H1 (cell line): ENCODE measurements at regions not wholly inside any gene's neighbourhood (a gene's known extent, or its start where the extent isn't known, plus 50 kb on each side); places are given as distances from the start of the nearest gene placed in this dataset.

ENCODE experiments used
- CTCF ChIA-PET: fragments of 300-600 bp; sonication (Branson Sonifier 250); formaldehyde crosslinking; loops from one replicate; lab custom pipeline; 2021; ENCODE audit not compliant: partially characterized antibody; lab: Charles Lee
- POLR2A ChIA-PET: fragments of 300-600 bp; sonication (Branson Sonifier 250); formaldehyde crosslinking; loops from one replicate; lab custom pipeline; 2021; ENCODE audit warnings: inconsistent platforms; ENCODE audit not compliant: partially characterized antibody; lab: Charles Lee
- DNase-seq, 2 experiments: peaks; one replicate each; pipeline versions ENCODE4 v3.0.0 to v3.0.0-alpha.2; 2010 to 2022; ENCODE audit warnings: low spot score in 2 of 2, low read depth in 1 of 2, mixed read lengths in 1 of 2
- FAIRE-seq: peaks from 2 replicates; lab custom pipeline; 2011; peaks lifted over from hg19 to GRCh38; lab: Jason Lieb, UNC
- H2AFZ ChIP-seq: 2 replicates; pipeline ENCODE4 v1.8.1; 2012; ENCODE audit warnings: low read length, inconsistent platforms
- H2AK5ac ChIP-seq: 2 replicates; pipeline ENCODE4 v1.6.1; 2013; ENCODE audit warnings: low read depth, low read length
- H2BK120ac ChIP-seq: replicated peaks from 2 replicates; pipeline ENCODE3; 2013; ENCODE audit warnings: low read depth, low read length, inconsistent platforms
- H2BK12ac ChIP-seq: 2 replicates; pipeline ENCODE4 v1.6.1; 2013; ENCODE audit warnings: low read depth, low read length
- H2BK15ac ChIP-seq: 2 replicates; pipeline ENCODE4 v1.6.1; 2013; ENCODE audit warnings: low read length
- H2BK20ac ChIP-seq: 2 replicates; pipeline ENCODE4 v1.6.1; 2013; ENCODE audit warnings: low read length
- H2BK5ac ChIP-seq: 2 replicates; pipeline ENCODE4 v1.6.1; 2013; ENCODE audit warnings: low read depth, low read length
- H3K14ac ChIP-seq: 2 replicates; pipeline ENCODE4 v1.6.1; 2013; ENCODE audit warnings: inconsistent platforms; ENCODE audit not compliant: insufficient read length
- H3K18ac ChIP-seq: 2 replicates; pipeline ENCODE4 v1.6.1; 2013; ENCODE audit warnings: low read length; ENCODE audit errors: extremely low read depth
- H3K23ac ChIP-seq: 2 replicates; pipeline ENCODE4 v1.6.1; 2013; ENCODE audit warnings: inconsistent platforms; ENCODE audit not compliant: insufficient read length
- H3K23me2 ChIP-seq: 2 replicates; pipeline ENCODE4 v1.6.1; 2013; ENCODE audit warnings: low read depth, low read length
- H3K27ac ChIP-seq: 2 replicates; pipeline ENCODE4 v1.6.1; 2011; ENCODE audit warnings: low read depth, low read length, inconsistent platforms
- H3K27me3 ChIP-seq, 4 experiments: replicated peaks in 1 of 4; 1 replicate in 1 of 4; 2 replicates in 3 of 4; pipeline versions ENCODE4 v1.6.1 to v1.8.1; 2011 to 2013; ENCODE audit warnings: low read length in 3 of 4, mild to moderate bottlenecking in 3 of 4, inconsistent platforms in 2 of 4, mixed read lengths in 2 of 4, moderate library complexity in 1 of 4; ENCODE audit not compliant: control insufficient read depth in 3 of 4, insufficient read depth in 3 of 4; ENCODE audit errors: extremely low read depth in 1 of 4
- H3K36me3 ChIP-seq, 4 experiments: 2 replicates each; pipeline versions ENCODE4 v1.6.1 to v1.8.1; 2011 to 2013; ENCODE audit warnings: mild to moderate bottlenecking in 4 of 4, low read length in 3 of 4, moderate library complexity in 2 of 4, control low read depth in 1 of 4, inconsistent platforms in 1 of 4; ENCODE audit not compliant: insufficient read depth in 4 of 4, control insufficient read depth in 2 of 4
- H3K4ac ChIP-seq: replicated peaks from 2 replicates; pipeline ENCODE3; 2013; ENCODE audit warnings: low read length, low read depth, mixed read lengths, inconsistent platforms; ENCODE audit not compliant: insufficient read length
- H3K4me1 ChIP-seq, 4 experiments: replicated peaks in 1 of 4; 1 replicate in 1 of 4; 2 replicates in 3 of 4; pipeline versions ENCODE4 v1.6.1 to v1.8.1; 2011 to 2013; ENCODE audit warnings: low read length in 3 of 4, inconsistent platforms in 2 of 4, mixed read lengths in 1 of 4; ENCODE audit not compliant: insufficient read depth in 4 of 4, control insufficient read depth in 3 of 4
- H3K4me2 ChIP-seq, 2 experiments: 2 replicates each; pipeline versions ENCODE4 v1.6.1 to v1.8.1; 2011 to 2013; ENCODE audit warnings: low read depth in 2 of 2, low read length in 2 of 2, control low read depth in 1 of 2, inconsistent platforms in 1 of 2, mild to moderate bottlenecking in 1 of 2; ENCODE audit not compliant: insufficient read depth in 1 of 2
- H3K4me3 ChIP-seq, 4 experiments: fragments of 200-600, 300-600 bp in 1 of 4; sonication (generic), shearing (Covaris generic), sonication (Bioruptor Twin) in 1 of 4; 2 replicates each; pipeline versions ENCODE4 v1.5.1 to v1.8.1; 2011 to 2016; ENCODE audit warnings: low read length in 4 of 4, low read depth in 3 of 4, control low read depth in 2 of 4, inconsistent platforms in 2 of 4, mild to moderate bottlenecking in 2 of 4, mixed read lengths in 1 of 4, moderate library complexity in 1 of 4; ENCODE audit not compliant: insufficient read depth in 2 of 4; ENCODE audit errors: extremely low read depth in 1 of 4
- H3K56ac ChIP-seq: replicated peaks from 2 replicates; pipeline ENCODE3; 2013; ENCODE audit warnings: low read depth, mild to moderate bottlenecking, mixed read lengths, low read length, inconsistent platforms; ENCODE audit not compliant: insufficient read length
- H3K79me1 ChIP-seq: 2 replicates; pipeline ENCODE4 v1.6.1; 2013; ENCODE audit warnings: low read depth, low read length, control low read depth
- H3K79me2 ChIP-seq, 2 experiments: 2 replicates each; pipeline versions ENCODE4 v1.6.1 to v1.8.1; 2012 to 2013; ENCODE audit warnings: low read length in 2 of 2, mild to moderate bottlenecking in 2 of 2, inconsistent platforms in 1 of 2; ENCODE audit not compliant: insufficient read depth in 2 of 2, control insufficient read depth in 1 of 2
- H3K9ac ChIP-seq, 4 experiments: replicated peaks in 1 of 4; 1 replicate in 1 of 4; 2 replicates in 3 of 4; pipeline versions ENCODE4 v1.6.1 to v1.8.1; 2011 to 2013; ENCODE audit warnings: low read depth in 3 of 4, low read length in 3 of 4, control low read depth in 2 of 4, mild to moderate bottlenecking in 2 of 4, moderate library complexity in 2 of 4, inconsistent platforms in 1 of 4; ENCODE audit errors: extremely low read depth in 1 of 4
- H3K9me3 ChIP-seq, 2 experiments: 2 replicates each; pipeline versions ENCODE4 v1.6.1 to v1.8.1; 2012 to 2013; ENCODE audit warnings: mild to moderate bottlenecking in 2 of 2, moderate library complexity in 2 of 2, control low read depth in 1 of 2, inconsistent platforms in 1 of 2, low read depth in 1 of 2, low read length in 1 of 2, mixed read lengths in 1 of 2; ENCODE audit not compliant: insufficient read depth in 2 of 2
- H4K20me1 ChIP-seq, 2 experiments: replicated peaks in 1 of 2; 2 replicates each; pipeline versions ENCODE3 to v1.8.1; 2011 to 2013; ENCODE audit warnings: inconsistent platforms in 2 of 2, low read length in 2 of 2, mild to moderate bottlenecking in 1 of 2; ENCODE audit not compliant: insufficient read depth in 2 of 2, control insufficient read depth in 1 of 2
- H4K5ac ChIP-seq: 2 replicates; pipeline ENCODE4 v1.6.1; 2013; ENCODE audit warnings: low read length, low read depth, mixed read lengths, inconsistent platforms; ENCODE audit not compliant: insufficient read length
- H4K8ac ChIP-seq: 2 replicates; pipeline ENCODE4 v1.8.0; 2013; ENCODE audit warnings: mild to moderate bottlenecking, moderate library complexity, low read length, inconsistent platforms; ENCODE audit not compliant: insufficient read depth; ENCODE audit errors: extremely low read depth
- H4K91ac ChIP-seq: replicated peaks from 2 replicates; pipeline ENCODE3; 2013; ENCODE audit warnings: low read length, mixed read lengths, inconsistent platforms; ENCODE audit not compliant: insufficient read length
- CHD2 ChIP-seq: IDR thresholded peaks from 2 replicates; pipeline ENCODE4 v1.6.1; 2012; ENCODE audit warnings: low read length, improper control_type of control experiment
- HDAC2 ChIP-seq, 2 experiments: fragments of 300-600 bp in 1 of 2; sonication (generic) in 1 of 2; IDR thresholded peaks; 2 replicates each; pipeline ENCODE4 v1.6.1; 2011 to 2012; ENCODE audit warnings: low read depth in 2 of 2, low read length in 2 of 2, mild to moderate bottlenecking in 2 of 2, moderate library complexity in 2 of 2, borderline replicate concordance in 1 of 2, inconsistent platforms in 1 of 2
- JUND ChIP-seq: IDR thresholded peaks from 2 replicates; pipeline ENCODE4 v1.6.1; 2011; ENCODE audit warnings: mild to moderate bottlenecking, improper control_type of control experiment, low read length
- RAD21 ChIP-seq, 2 experiments: IDR thresholded peaks in 1 of 2; conservative IDR thresholded peaks in 1 of 2; 2 replicates each; pipeline ENCODE4 v1.6.1; 2011; ENCODE audit warnings: low read depth in 2 of 2, low read length in 2 of 2, improper control_type of control experiment in 1 of 2, inconsistent platforms in 1 of 2, mild to moderate bottlenecking in 1 of 2, moderate library complexity in 1 of 2
- SP2 ChIP-seq: IDR thresholded peaks from 2 replicates; pipeline ENCODE4 v1.6.1; 2012; ENCODE audit warnings: mild to moderate bottlenecking, low read length, inconsistent platforms
- TAF1 ChIP-seq: IDR thresholded peaks from 2 replicates; pipeline ENCODE4 v1.6.1; 2011; ENCODE audit warnings: mild to moderate bottlenecking, low read depth, low read length
- TBP ChIP-seq: IDR thresholded peaks from 2 replicates; pipeline ENCODE4 v1.6.1; 2011; ENCODE audit warnings: low read depth, low read length, improper control_type of control experiment
- whole genome bisulfite sequencing, 2 experiments: shearing (Covaris generic) in 1 of 2; methylation state at CpG; one replicate each; pipeline versions ENCODE4 v1.1.6 to v1.1.7; 2013 to 2015; ENCODE audit warnings: low lambda C conversion rate in 2 of 2, mixed read lengths in 2 of 2, inconsistent platforms in 1 of 2, low coverage in 1 of 2, missing lambda C conversion rate in 1 of 2; ENCODE audit not compliant: insufficient replicate concordance in 2 of 2, insufficient coverage in 1 of 2, insufficient read length in 1 of 2; ENCODE audit errors: extremely low coverage in 1 of 2, missing lambda C conversion rate in 1 of 2; 5-methylcytosine and 5-hydroxymethylcytosine counted together

GRCh38 chr15:62834686-62835329 is 207.7 kb upstream of the TPM1 start:
- FAIRE-seq (no peak), DNase-seq (no peak)
- no peak overlapping the region for H4K91ac ChIP-seq
- H3K9me3 ChIP-seq: no peaks in the 10 kb centered on the region
- H2BK120ac ChIP-seq: no peak overlapping the region
- H3K27me3 ChIP-seq: no peaks in the 10 kb centered on the region
- H2BK12ac ChIP-seq: no peak overlapping the region
- CTCF ChIA-PET: interaction anchor here (2.0 kb wide), 1 partner anchor 12 kb away, joined by 6 read pairs; no protein-coding TSS in a partner anchor
- H2AK5ac ChIP-seq: no peak overlapping the region
- no peaks in the 10 kb centered on the region; a peak in 1 of 8 replicates for H3K36me3 ChIP-seq
- H2AFZ ChIP-seq: no peak overlapping the region
- no peaks in the 10 kb centered on the region for H3K79me1 ChIP-seq
- H3K9ac ChIP-seq: no peak overlapping the region
- H3K23me2 ChIP-seq: no peaks in the 10 kb centered on the region
- no peak overlapping the region for H3K4me3 ChIP-seq
- no peak overlapping the region for H3K56ac ChIP-seq
- H2BK5ac ChIP-seq: no peak overlapping the region
- no peak overlapping the region for H3K14ac ChIP-seq
- no peaks in the 10 kb centered on the region for H3K79me2 ChIP-seq
- no peak overlapping the region for H2BK15ac ChIP-seq
- H2BK20ac ChIP-seq: no peak overlapping the region
- WGBS, 2 experiments: 93% methylated on average over 7 of the region's 7 CpGs; no CpG with 5 or more reads in 1 of the 2 experiments
- no peak overlapping the region for H3K18ac ChIP-seq
- H4K8ac ChIP-seq: no peak overlapping the region
- no peaks in the 10 kb centered on the region for H4K20me1 ChIP-seq
- no peak overlapping the region for H4K5ac ChIP-seq
- POLR2A ChIA-PET: interaction anchor here (1.0 to 1.2 kb wide), 2 partner anchors 10 to 210 kb away, joined by 4 read pairs; no protein-coding TSS in a partner anchor
- no peak overlapping the region for H3K23ac ChIP-seq
- no peak overlapping the region for H3K4me2 ChIP-seq
- peaks cover 0 to 3% (median 1%) of the 10 kb centered on the region in 4 experiments; a peak in 3 of 7 replicates for H3K4me1 ChIP-seq
- no peak overlapping the region for H3K4ac ChIP-seq
- no peak overlapping the region for H3K27ac ChIP-seq
- TF ChIP-seq TBP (no peak), RAD21 (IDR thresholded peaks at IDR 0.05 in 1 of 2, conservative IDR thresholded peaks at IDR 0.05 in 1 of 2; ENCODE audit: low read depth in 2 of 2, low read length in 2 of 2) (no peak), HDAC2 (IDR thresholded peaks at IDR 0.05; ENCODE audit: borderline replicate concordance in 1 of 2, low read depth in 2 of 2, low read length in 2 of 2) (no peak), JUND (no peak), TAF1 (no peak), SP2 (no peak), CHD2 (no peak)
